ENCODE measurements at regions not wholly inside any gene's neighbourhood (a gene's known extent, or its start where the extent isn't known, plus 50 kb on each side); places are given as distances from the start of the nearest gene placed in this dataset.
"Not testable (repeated sequence)": the region's sequence is repeated elsewhere in the genome, so short reads cannot be mapped to it uniquely, and the experiment has no call there.

DNA sequence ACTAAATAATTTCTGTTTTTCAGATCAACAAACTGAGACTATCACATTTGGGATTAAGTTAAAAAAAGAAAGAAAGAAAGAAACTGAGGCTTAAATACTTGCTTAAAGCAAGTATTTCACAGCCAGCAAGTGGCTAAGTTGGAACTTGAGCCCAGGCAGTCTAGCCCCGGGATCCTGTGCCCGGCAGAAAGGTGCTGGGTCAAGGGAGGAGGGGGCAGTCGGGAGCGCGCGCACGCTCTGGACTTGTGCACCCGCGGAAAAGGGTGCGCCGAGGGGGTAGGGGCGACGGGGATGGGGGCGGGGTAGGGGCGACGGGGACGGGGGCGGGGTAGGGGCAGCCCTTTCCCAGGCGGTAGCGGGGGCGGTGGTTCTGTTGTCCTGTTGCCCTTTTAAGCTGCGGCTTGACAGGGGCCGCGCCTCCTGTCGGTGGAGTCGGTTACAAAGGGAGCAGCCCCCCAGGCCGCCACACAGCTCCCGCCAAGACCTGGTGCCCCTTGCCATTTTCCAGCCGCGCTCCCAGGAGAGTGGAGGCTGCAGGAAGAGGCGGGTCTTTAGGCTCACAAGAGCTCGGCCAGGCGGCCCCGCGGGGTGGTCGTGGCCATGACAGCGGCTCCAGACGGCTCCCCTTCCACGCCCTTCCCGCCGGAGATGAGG lies 60.6 kb downstream of the GOLGA8T start:
- H3K4me3 ChIP-seq; H3K9me3 ChIP-seq (replicated peaks); H3K36me3 ChIP-seq; H3K27me3 ChIP-seq; H3K4me1 ChIP-seq; H3K27ac ChIP-seq: not testable (repeated sequence)
- DNase-seq, result peak; percentile 69 to 79

DNA sequence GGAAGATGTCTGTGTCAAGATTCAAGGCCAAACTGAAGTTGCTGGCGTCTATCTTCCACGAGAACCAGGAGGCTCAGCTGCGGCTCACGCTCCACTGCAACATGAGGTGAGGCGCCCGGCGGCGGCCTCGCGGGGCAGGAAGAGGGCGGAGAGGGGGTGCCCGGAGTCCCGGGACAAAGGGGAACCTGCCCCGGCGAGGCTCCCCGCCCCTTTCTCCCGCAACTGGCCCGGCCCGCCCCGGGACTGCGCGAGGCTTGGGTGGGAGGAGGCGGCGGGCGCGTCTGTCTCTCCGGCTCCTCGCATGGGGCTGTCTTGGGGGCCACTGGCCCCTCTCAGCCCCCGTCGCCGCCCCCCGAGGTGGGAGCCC lies 61.1 kb downstream of the GOLGA8T start:
- peak overlapping the region; percentile 42 for H3K4me3 ChIP-seq
- peak; percentile 74 to 79 for DNase-seq
- H3K27me3 ChIP-seq, result not testable (repeated sequence)

GRCh38 chr15:30196769-30197168 lies 61.9 kb downstream of the GOLGA8T start:
- H3K4me1 ChIP-seq; H3K27me3 ChIP-seq; H3K27ac ChIP-seq; H3K9me3 ChIP-seq (replicated peaks); H3K36me3 ChIP-seq; DNase-seq: not testable (repeated sequence)
- peak overlapping the region; percentile 62 for H3K4me3 ChIP-seq

More for the DNA sequence above, 61.1 kb downstream of the GOLGA8T start:
- H3K27ac ChIP-seq; H3K4me1 ChIP-seq; H3K9me3 ChIP-seq (replicated peaks); H3K36me3 ChIP-seq: not testable (repeated sequence)

DNA sequence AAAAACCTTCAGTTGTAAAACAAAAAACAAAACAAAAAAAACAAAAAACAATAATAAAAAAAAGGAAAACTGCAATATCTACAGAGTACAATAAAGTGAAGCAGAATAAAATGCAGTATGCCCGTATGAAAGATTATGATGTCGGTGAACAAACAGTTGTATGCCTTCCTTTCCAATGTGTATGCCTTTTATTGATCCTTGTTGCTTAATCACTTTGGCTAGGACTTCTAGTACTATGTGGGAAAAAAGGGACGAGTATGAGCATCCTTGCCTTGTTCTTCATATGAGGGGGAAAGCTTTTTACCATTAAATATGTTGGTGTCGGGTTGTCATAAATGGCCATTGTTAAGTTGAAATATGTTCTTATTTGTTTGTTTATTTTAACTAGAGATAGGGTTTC lies 66.7 kb downstream of the GOLGA8T start:
- H3K4me1 ChIP-seq; H3K9me3 ChIP-seq (replicated peaks); H3K36me3 ChIP-seq; H3K27ac ChIP-seq; DNase-seq; H3K4me3 ChIP-seq; H3K27me3 ChIP-seq: not testable (repeated sequence)

GRCh38 chr15:30213733-30214132 lies 78.9 kb downstream of the GOLGA8T start:
- not testable (repeated sequence) for H3K36me3 ChIP-seq, H3K27ac ChIP-seq

GRCh38 chr15:30221803-30222202 lies 87.0 kb downstream of the GOLGA8T start:
- H3K27me3 ChIP-seq; DNase-seq; H3K9me3 ChIP-seq (replicated peaks); H3K4me1 ChIP-seq; H3K27ac ChIP-seq; H3K36me3 ChIP-seq; H3K4me3 ChIP-seq: not testable (repeated sequence)

More at GRCh38 chr15:30213733-30214132, 78.9 kb downstream of the GOLGA8T start:
- not testable (repeated sequence) for DNase-seq; H3K4me1 ChIP-seq; H3K4me3 ChIP-seq; H3K27me3 ChIP-seq; H3K9me3 ChIP-seq (replicated peaks)

DNA sequence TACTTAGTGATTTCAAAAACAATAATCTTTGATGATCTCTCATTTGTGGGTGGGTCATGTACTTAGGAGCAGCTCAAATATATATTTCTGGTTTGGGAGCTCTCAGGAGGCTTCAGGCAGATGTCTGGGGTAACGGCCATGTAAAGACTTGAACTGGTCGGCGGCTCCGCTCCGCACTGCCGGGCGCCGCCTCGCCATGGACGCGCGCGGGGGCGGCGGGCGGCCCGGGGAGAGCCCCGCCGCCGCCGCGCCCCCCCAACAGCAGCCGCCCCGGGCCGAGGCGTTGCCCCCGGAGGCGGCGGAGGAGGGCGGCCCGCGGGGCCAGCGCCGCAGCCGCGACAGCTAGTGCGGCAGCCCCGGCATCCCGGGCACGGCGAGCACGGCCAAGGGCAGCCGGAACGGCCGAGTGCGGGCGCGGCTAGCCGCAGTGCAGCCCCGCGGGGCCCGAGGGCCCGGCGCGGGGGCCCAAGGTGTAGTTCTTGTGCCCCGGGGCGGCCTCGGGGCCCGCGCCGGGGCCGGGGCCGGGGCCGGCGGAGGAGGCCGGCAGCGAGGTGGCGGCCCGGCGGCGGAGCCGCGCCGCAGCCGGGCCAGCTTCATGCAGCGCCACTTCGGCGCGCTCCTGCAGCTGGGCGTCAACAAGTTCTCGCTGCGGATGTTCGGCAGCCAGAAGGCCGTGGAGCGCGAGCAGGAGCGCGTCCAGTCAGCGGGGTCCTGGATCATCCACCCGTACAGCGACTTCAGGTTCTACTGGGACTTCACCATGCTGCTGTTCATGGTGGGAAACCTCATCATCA lies 88.1 kb downstream of the GOLGA8T start:
- DNase-seq; H3K27me3 ChIP-seq; H3K27ac ChIP-seq; H3K4me3 ChIP-seq; H3K4me1 ChIP-seq; H3K36me3 ChIP-seq; H3K9me3 ChIP-seq (replicated peaks): not testable (repeated sequence)

DNA sequence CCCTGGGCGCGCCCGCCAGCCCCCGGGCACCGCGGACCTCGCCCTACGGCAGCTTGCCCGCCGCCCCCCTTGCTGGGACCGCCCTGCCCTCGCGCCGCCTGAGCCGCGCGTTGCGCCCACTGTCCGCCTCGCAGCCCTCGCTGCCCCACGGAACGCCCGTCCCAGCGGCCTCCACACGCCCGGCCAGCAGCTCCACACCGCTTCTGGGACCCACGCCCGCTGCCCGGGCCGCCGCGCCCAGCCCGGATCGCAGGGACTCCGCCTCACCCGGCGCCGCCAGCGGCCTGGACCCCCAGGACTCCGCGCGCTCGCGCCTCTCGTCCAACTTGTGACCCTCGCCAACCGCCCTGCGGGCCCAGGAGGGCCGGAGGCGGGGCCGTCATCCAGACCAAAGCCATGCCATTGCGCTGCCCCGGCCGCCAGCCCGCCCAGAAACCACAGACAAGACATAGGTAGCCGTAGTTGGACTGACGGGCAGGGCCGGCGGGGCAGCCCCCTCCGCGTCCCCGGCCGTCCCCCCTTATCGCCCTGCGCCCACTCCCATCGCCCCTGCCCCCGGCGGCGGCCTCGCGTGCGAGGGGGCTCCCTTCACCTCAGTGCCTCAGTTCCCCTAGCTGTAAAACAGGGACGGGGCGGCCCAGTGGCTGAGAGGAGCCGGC lies 90.5 kb downstream of the GOLGA8T start:
- H3K27me3 ChIP-seq, H3K27ac ChIP-seq: not testable (repeated sequence)

GRCh38 chr15:30261432-30262141 lies 126.7 kb downstream of the GOLGA8T start:
- not testable (repeated sequence) for H3K27ac ChIP-seq

More for the DNA sequence above, 90.5 kb downstream of the GOLGA8T start:
- not testable (repeated sequence) for H3K9me3 ChIP-seq (replicated peaks); H3K4me1 ChIP-seq; DNase-seq; H3K36me3 ChIP-seq; H3K4me3 ChIP-seq

GRCh38 chr15:30262142-30262460 lies 127.2 kb downstream of the GOLGA8T start:
- DNase-seq; H3K9me3 ChIP-seq (replicated peaks): not testable (repeated sequence)

More at GRCh38 chr15:30261432-30262141, 126.7 kb downstream of the GOLGA8T start:
- H3K36me3 ChIP-seq; DNase-seq; H3K4me3 ChIP-seq; H3K4me1 ChIP-seq; H3K27me3 ChIP-seq; H3K9me3 ChIP-seq (replicated peaks): not testable (repeated sequence)

DNA sequence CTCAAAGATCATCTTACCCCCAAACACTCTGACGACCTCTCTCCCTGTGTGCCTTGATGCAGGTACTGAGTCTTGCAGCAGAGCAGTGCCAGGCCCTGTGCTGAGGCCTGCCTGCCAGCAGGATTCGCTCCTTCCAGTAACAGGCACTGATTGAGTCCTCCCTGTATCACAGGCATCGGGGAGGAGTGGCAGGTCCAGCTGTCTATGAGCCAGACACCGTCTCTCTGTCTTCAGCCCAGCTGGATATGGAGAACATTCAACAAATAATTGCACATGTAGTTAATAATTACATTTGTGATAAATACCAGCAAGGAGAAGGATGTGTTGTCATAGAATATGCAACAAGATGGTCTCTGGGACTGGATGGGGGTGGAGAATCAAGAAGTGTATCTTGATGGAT lies 129.1 kb downstream of the GOLGA8T start:
- not testable (repeated sequence) for DNase-seq; H3K4me3 ChIP-seq; H3K4me1 ChIP-seq; H3K27me3 ChIP-seq; H3K9me3 ChIP-seq (replicated peaks); H3K27ac ChIP-seq; H3K36me3 ChIP-seq

More at GRCh38 chr15:30262142-30262460, 127.2 kb downstream of the GOLGA8T start:
- H3K27ac ChIP-seq, H3K4me1 ChIP-seq, H3K27me3 ChIP-seq, H3K36me3 ChIP-seq, H3K4me3 ChIP-seq: not testable (repeated sequence)

DNA sequence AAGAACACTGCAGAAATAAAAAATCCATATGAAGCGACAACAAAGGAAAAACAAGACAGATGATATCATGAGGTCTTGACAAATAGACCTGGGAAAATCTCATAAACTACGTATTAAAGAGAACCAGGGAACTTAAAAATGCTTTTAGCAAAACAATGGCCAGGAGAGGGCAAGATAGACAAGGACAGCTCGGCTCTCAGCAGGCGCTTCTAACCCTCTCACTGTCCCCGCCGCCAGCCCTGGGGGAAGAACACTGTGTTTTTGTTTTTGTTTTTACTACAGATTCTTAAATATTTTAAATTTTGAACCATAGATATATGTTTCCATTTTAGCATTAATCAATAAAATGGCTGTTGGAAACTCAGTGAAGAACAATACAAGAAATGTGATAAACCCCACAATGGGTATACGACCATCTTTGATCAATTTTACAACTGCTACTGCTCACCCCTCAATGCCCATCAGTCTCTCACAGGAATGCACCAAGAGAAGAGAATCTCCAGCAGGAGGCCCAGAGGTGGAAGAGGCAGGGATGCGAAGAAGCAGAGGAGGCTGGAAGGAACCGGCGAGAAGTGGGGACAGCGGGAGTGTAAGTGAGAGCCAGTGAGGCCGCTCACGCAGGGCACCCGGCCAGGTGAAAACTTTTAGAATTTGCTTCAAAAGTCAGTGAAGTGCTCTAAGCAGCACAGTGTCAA lies 98.0 kb downstream of the CHRFAM7A start:
- not testable (repeated sequence) for H3K4me1 ChIP-seq; H3K9me3 ChIP-seq (replicated peaks); H3K4me3 ChIP-seq; H3K36me3 ChIP-seq; H3K27me3 ChIP-seq; DNase-seq; H3K27ac ChIP-seq

GRCh38 chr15:30303968-30304367 lies 89.4 kb downstream of the CHRFAM7A start:
- not testable (repeated sequence) for DNase-seq; H3K36me3 ChIP-seq; H3K27ac ChIP-seq; H3K4me1 ChIP-seq; H3K27me3 ChIP-seq; H3K9me3 ChIP-seq (replicated peaks); H3K4me3 ChIP-seq

All from SJCRH30 (cell line).